OCI-M1 (cell line): ENCODE measurements at regions not wholly inside any gene's neighbourhood (a gene's known extent, or its start where the extent isn't known, plus 50 kb on each side); places are given as distances from the start of the nearest gene placed in this dataset.
A peak's percentile ranks its signal among the peaks of the same experiment; 100 is the strongest.
"Not testable (repeated sequence)": the region's sequence is repeated elsewhere in the genome, so short reads cannot be mapped to it uniquely, and the experiment has no call there.

Source experiments
- DNase-seq: peaks from one replicate; lab custom pipeline; 2025; lab: John Stamatoyannopoulos, UW

DNA sequence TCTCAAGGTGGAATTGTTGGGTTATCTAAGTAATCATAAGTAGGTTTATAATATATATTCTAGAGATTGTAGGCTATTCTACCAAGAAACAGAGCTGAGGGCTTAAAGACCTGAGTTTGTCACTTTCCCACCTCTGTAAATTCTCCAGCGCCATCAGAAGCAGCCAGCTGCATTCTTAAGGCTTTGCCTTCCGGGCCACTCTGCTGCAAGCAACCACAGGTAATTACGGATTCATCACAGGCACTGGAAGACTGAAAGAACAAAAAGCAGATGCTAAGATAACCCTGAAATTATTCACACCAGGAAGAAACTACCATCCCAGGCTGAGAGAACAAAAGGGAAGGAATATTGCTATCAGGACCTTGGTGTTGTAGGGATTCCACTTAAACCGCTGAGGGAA lies 137.8 kb upstream of the JCAD start:
- no peak for DNase-seq

DNA sequence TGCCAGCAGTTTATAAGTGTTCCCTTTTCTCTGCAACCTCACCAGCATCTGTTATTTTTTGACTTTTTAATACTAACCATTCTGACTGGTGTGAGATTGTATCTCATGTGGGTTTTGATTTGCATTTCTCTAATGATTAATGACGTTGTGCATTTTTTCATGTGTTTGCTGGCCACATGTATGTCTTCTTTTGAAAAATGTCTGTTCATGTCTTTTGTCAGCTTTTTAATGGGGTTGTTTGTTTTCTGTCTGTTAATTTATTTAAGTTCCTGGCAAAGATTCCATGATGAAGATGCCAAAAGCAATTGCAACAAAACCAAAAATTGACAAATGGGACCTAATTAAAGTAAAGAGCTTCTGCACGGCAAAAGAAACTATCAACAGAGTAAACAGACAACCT lies 137.2 kb upstream of the JCAD start:
- DNase-seq: not testable (repeated sequence)

DNA sequence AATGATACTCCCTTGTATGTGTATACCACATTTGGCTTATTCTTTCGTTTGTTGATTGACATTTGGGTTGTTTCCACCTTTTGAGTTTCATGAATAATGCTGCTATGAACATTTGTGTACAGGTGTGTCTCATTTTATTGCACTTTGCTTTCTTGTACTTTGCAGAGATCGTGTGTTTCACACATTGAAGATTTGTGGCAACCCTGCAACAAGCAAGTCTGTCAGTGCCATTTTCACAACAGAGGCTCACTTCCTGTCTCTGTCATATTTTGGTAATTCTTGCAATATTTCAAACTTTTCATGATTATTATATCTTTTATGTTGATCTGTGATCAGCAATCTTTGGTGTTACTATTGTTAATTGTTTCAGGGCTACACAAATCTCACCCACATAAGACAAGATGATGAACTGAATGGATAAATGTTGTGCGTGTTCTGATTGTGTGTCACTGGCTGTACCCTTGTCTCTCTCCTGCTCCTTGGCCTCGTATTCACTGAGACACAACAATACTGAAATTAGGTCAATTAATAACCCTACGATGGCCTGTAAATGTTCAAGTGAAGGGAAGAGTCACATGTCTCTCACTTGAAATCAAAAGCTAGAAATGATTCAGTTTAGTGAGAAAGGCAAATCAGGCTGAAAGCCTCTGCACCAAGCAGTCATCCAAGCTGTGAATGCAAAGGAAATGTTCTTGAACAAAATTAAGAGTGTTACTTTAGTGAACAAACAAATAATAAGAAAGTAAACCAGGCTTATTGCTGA lies 133.6 kb upstream of the JCAD start:
- DNase-seq: no peak

DNA sequence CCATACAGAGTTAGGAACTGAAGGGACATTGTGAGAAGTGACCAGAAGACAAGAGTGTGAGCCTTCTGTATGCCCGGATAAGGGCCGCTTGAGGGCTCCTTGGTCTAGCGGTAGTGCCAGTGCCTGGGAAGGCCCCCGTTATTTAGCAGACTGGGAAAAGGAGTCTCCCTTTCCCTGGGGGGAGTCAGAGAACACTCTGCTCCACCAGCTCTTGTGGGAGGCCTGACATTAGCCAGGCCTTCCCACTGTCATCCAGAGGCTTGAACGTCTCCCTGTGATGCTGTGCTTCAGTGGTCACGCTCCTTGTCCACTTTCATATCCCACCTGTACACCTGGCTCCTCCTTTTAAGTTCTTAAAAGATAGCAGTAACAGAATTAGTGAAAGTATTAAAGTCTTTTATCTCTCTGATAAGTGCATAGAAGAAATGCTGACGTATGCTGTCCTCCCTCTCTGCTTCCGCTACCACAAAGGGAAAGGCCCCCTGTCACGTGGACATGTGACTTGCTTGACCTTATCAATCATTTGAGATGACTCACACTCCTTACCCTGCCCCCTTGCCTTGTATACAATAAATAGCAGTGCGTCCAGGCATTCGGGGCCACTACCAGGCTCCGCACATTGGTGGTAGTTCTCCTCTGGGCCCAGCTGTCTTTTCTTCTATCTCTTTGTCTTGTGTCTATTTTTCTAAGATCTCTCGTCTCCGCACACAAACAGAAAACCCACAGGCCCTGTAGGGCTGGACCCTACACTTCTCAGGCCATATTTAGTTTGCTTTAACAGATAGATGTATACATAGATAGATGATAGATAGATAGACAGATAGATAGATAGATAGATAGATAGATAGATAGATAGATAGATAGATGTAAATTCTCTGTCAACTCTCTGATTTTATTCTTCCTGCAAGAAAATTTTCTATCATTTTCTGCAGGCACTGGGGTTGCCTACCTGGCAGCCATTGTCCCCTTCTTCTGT lies 131.5 kb upstream of the JCAD start:
- DNase-seq: peak; percentile 92

DNA sequence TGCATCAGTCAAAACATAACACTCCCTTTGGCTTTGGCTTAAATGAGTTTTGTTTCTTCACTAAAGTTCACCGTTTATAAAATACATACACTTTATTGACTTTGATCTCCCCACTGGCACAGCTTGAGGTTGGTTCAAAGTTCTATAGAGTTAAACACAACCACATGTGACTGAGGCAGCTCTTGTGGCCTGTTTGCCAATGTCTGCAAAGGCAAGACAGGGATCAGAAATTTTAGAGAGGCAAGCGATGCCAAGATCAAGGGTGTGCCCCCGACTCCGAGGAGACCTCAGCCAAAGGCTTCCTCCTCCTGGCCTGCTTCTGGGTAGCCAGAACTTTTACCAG lies 129.8 kb upstream of the JCAD start:
- DNase-seq: no peak

DNA sequence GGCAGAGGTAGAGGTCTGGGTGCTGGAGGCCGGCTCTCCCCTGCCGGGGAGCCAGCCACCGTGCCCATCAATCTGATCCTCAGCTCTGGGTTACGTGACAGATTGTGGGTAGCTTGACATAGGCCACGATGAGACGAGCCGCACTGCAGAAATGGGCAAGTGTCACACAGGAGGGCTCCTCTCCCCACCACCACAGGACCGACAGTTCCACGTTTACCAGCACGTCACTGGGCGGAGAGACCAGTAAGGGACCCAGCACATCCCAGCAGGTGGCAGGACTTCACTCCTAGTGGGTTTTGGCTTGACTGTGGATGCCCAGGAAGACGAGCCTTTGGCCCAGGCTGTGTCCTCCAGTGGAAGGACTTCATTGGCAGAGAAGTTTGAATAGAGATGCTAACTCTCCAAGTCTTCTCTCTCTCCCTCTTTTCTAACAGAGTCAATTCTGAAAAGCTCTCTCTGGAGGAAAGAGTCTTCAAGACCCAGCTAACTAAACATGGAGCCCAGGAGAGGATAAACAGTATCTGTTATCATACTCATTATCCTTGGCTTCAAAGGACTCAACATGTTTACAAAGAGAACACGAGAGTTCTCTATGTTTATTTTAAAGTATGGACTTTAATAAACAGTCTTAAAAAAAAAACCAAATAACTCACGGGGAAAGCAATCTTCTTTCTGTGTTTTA lies 129.3 kb upstream of the JCAD start:
- DNase-seq: no peak

DNA sequence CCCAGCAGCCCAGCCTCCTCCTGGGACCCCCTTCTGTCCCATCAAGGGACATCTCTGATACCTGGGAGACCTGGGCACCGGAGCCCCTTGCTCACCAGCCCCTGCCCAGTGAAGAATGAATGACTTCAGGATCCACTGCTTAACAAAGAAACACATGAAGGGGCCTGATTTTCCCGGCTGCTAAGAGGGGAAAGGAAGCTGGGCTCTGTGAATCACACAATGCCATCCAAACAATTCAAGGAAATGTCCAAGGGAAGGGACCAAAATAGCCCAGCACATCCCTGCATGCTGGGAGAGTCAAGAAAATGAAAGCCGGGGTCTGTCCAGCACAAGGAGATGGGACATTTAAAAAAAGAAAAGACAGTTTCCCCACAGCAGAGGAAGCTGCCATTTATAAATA lies 128.7 kb upstream of the JCAD start:
- DNase-seq: no peak

DNA sequence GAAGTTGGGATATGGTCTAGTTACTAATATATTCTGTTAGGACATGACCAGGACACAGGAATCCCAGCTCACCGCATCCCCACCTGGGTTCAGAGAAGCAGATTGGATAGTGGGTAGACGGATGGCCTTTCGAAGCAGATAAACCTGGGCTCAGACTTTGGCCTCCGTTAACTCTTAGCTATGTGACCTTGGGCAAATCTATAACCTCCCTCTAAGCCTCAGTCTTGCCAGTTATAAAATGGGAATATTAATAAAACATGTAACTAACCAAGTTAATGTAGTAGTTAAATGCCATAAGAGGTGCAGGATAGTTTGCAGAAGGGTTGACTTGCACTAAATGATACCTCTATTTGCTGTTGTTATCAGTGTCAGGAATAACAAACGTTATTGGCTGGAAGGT lies 127.6 kb upstream of the JCAD start:
- no peak for DNase-seq

DNA sequence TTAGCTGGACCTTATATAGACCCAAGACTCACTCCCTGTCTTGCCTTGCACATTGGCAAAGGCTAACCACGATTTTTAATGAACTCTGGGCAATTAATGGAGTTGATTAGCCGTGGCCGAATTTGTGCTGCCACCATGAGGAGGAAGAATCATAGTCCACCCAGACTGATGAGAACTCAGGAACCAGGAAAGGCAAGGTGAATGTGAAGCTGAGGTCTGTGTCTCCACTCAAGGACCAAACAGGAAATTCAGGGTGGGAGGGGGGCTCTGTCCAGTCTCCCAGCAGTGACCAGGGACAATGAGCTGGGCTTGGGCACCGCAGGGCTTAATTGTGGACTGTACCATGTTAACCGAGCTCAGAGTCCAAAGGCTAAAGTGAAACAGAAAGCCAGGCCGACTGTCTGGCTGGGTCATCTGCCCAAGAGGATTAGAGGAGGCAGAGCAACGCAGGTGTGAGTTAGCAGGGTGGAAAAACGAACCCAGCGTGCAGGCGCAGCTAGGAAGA lies 127.0 kb upstream of the JCAD start:
- DNase-seq: peak; percentile 82

DNA sequence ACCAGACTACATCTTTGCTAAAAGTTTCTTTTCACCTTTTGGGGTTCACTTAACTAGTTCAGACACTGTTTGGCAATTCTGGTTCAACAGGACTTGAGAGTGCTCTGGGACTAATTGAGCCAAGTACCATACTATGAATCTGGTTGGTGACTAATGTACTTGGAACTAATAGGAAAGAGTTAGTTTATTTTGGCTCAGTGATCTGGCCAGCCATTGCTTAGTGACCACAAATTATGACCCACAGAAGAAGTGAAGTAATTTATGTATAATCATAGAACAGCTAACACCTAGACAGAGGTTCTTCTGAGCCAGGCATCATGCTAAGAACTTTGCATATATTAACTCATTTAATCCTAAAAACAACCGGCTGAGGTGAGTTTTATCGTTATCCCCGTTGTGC lies 126.5 kb upstream of the JCAD start:
- no peak for DNase-seq

DNA sequence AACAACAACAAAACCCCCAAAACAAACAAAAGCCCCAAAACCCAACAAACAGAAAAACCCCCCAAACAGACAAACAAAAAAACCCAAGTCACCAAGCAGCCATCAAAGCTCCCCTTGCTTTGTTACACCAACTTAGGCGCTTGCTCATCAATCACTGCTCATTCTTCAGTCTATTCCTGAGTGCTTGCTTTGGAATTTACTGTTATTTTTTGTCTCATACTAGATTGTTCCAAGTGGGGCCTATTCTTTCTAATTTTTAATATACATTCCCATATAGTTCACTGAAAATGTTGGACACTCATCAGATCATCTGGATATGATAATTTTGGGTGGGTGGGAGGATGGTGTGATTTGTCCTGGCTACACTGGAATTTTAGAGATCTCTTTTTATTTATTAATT lies 126.0 kb upstream of the JCAD start:
- DNase-seq: no peak

DNA sequence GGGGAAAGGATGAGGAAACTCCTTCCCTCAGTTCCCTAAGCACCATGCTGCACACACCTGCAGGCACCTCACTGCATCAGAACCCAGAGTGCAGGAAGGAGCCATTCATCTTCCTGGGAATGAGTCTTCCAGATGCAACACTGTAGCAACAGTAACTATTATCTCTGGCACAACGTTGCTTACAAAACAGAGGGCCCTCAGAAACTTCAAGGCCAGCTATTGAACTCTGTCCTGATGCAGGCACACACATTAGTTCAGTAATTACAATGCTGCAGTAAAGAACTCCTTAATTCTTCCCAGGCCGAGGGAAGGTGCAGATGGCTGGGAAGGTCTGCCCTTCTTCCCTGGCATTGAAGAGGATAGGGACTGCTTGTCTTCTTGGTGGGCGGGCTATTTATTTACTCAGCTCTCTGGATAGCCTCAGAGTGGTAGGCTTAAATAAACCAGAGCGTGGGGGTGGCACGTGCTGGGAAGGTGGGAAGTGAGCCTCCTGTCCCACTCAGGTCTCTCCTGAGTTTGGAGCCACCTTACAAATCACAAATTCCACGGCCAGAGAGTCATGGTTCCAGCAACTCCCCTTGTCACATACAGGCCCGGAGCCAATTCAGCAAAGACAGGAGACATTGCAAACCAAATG lies 125.1 kb upstream of the JCAD start:
- DNase-seq: no peak

DNA sequence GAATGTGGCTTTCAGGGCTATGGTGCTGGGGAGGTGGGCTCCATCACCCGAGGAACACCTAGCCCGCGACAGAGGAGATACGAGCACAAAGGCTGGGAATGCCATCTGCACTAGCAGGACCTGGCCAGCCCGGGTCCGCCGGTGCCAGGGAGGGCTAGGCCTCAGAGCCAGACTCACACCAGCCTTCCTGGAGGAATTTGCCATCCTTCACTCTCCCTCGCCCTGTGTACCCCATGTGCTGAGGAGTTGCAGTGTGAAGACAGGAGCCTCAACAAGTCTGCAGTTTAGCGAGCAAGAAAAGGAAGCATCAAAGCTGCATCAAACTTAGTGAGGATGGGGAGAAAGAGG lies 123.6 kb upstream of the JCAD start:
- DNase-seq: no peak

DNA sequence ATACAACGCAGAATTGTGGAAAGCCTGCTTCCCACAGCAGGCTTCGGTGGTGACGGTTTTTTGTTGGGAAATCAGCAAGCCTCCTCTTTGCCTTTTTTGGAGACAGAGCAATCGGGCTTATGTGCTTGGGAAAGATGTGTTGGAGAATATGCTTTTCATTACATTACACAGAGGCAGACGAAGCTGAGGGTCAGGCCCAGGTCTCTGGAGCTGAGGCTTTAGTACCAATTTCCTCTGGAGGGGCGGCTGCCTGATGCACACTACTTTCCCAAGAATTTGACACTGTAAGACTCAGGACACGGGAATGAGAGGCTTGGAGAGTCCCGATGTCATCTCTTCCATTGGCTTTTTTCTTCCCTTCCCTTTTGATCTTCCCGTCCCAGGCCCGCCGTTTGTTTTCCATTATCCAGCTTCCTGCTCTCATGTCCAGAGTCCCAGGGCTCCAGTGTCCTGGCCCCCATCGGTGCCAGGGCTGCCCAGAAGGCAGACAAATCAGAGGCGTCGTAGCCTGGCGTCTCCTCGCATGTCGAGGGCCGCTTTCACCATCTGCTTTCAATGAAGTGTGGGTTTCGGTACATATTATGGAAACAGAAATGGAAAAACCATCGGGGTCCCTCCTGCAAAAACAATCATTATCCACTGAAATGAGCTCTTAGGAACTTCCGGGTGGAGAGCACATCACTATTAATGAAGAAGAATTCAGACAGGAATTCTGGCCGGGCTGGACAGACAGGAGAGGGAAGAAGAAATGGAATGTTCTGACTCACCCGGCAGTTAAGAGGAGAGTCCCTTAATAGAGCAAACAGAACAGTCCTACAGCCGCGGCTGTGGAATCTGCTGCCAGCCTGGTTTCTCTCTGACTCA lies 123.0 kb upstream of the JCAD start:
- DNase-seq: no peak

DNA sequence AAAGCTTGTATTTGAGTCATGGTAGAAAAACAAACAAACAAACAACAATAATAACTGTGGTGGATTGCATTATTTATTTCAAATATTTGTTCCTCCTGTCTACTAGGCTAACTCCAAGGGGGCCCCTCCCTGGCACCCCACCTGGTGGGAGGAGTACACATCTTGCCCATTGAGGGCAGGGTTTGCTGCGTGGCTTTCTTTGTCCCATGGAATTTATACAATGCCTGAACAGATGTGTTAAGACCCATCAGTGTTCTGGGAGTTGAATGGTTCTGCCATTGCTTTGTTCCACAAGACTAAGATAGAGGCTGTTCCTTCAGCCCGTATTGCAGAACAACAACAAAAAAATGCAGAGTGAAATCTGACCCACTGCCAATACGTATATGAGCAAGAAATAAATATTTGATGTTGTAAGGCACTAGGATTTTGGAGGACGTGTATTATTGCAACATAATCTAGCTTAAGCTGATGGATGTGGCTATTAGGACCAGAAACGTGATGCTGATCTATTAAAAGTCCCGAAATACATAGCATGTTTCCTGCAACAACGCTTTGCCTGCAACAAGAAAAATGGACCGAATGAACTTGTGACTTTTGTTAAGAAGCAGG lies 119.1 kb upstream of the JCAD start:
- DNase-seq: no peak

DNA sequence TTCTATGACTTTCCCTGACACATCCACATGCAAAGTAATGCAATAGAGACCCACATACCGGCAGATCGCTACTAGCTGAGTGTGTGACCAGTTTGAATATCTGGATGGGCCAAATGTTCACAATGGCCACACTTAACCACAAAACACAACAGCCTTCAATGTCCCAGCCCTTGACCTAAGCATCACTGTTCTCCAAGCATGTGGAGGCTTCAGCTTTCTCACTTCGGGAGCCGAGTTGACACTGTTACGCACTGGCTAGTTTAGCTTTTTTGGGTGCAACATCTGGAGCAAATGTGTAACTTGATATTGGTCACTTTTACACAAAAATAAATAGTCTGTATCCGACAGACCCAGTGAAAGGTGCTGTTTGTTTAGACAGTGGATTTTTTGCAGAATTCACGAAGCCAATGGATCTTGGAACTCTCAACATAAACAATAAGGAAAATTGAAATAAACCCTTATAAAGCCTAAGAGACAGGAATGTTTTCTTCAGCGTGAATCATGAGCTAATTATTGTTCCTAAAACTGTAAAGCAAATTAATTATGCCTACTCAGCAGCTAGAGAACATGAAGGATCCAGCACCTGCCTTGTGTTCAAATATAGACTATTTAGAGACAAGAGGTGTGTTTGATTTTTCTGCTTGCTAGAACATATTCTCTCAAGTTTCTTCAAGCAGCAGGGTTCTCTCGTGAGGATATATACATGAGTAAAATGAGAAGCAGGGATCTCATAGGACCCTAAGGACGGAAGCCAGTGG lies 117.6 kb upstream of the JCAD start:
- DNase-seq: no peak

DNA sequence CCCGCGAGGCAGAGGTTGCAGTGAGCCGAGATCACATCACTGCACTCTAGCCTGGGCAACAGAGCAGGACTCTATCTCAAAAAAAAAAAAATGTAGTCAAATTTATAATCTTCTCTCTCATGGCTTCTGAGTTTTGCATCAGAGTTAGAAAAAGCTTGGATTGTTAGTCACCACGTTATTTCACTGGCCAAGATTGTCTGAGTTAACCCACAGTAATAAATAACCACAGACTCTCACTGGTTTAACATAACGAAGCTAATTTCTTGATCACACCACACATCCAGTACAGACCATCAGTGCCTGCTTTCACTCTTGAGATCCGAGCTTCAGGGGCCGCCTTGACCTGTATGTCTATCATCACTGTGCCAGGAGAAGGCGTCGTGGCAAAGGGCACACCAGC lies 116.8 kb upstream of the JCAD start:
- no peak for DNase-seq

DNA sequence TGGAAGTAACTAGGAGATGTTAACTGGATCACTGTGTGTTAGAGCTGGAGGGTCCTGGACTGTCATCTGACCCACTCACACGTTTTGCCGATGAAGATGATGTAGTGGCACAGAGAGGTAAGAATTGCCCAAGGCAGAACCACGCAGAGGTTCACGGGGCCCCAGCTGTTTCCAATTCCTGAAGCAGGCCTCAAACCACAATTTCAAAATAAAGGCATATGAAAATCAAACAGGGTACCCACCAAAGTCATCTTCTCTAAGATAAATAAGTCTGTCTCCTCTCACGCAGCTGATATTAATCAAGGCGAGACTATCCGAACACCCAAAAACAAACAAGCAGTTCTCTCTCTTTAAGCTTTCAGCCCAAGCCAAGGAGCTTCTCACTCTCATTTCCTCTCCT lies 113.3 kb upstream of the JCAD start:
- no peak for DNase-seq

DNA sequence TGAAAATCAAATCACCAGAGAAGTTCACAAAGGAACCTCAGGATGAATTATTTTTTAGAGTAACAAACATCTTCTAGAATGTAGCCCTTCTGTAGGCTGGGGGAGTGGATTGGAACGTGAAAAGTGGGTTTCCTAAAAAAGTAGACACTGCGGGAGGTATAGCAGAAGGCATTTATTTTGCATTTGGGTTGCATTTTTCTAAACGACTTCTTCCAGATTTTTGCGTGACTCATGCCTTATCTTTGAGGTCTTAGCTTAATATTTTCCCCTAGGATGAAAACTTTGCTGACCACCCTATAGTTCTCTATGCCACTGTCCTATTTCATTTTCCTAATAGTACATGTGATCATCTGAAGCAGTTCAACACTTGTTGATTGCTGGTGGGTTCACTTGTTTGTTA lies 112.7 kb upstream of the JCAD start:
- DNase-seq: no peak

DNA sequence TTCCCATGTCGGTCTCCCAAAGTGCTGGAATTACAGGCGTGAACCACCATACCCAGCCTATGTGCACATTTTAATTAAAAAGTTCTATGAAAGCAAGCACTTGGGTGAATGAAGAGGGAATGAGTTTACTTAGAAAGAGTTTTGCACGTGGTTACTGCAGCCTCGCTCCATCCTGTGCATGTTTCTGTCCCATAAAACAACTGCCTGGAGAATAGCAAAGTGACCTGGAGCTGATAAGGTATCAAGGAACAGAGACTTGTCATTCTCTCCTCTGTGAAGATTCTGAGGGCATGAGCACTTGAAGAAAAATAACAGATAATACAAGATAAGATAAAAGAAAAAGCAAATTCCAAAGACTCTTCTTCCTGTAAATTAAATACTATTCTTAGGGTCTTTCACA lies 112.2 kb upstream of the JCAD start:
- DNase-seq: no peak
